B cell (primary cell): ENCODE measurements at regions not wholly inside any gene's neighbourhood (a gene's known extent, or its start where the extent isn't known, plus 50 kb on each side); places are given as distances from the start of the nearest gene placed in this dataset.

Experiments
- ATAC-seq: fragments of 200-7000 bp; cut with Tn5 transposase; one replicate; pipeline ENCODE4 v1.10.0; 2021; ENCODE audit warnings: low read depth, mild to moderate bottlenecking, moderate number of reproducible peaks, moderate library complexity
- CTCF ChIA-PET: fragments of 350-600 bp; sonication (Branson Sonifier 250); formaldehyde crosslinking; loops from one replicate; lab custom pipeline; 2021; ENCODE audit warnings: antibody characterized with exemption, inconsistent platforms; lab: Charles Lee
- POLR2A ChIA-PET: fragments of 350-600 bp; sonication (Branson Sonifier 250); formaldehyde crosslinking; loops from one replicate; lab custom pipeline; 2021; ENCODE audit warnings: antibody characterized with exemption; lab: Charles Lee
- DNase-seq: peaks from one replicate; pipeline ENCODE4 v3.0.0; 2013
- H2AFZ ChIP-seq: 2 replicates; pipeline ENCODE4 v1.6.1; 2012; ENCODE audit warnings: mild to moderate bottlenecking, low read depth, low read length; ENCODE audit not compliant: insufficient read depth, poor library complexity, severe bottlenecking
- H3K27ac ChIP-seq, 2 donors: 1 replicate in 1 of 2; 2 replicates in 1 of 2; pipeline ENCODE4 v1.5.1; 2012 to 2013; ENCODE audit warnings: low read length in 2 of 2, mild to moderate bottlenecking in 2 of 2, moderate library complexity in 1 of 2
- H3K27me3 ChIP-seq, 4 experiments: fragments of 200-600 bp in 1 of 4; sonication (generic) in 1 of 4; replicated peaks in 1 of 4; 1 replicate in 2 of 4; 2 replicates in 2 of 4; pipeline versions ENCODE4 v1.6.1 to v1.7.0; 2013 to 2016; ENCODE audit warnings: low read length in 3 of 4, mild to moderate bottlenecking in 2 of 4, mixed read lengths in 1 of 4, moderate library complexity in 1 of 4; ENCODE audit not compliant: insufficient read depth in 4 of 4, control insufficient read depth in 3 of 4; ENCODE audit errors: control extremely low read depth in 1 of 4
- H3K36me3 ChIP-seq, 2 experiments: replicated peaks in 1 of 2; 1 replicate in 1 of 2; 2 replicates in 1 of 2; pipeline versions ENCODE4 v1.6.1 to v1.7.1; 2013; ENCODE audit warnings: low read length in 1 of 2; ENCODE audit not compliant: insufficient read depth in 2 of 2, control insufficient read depth in 1 of 2; ENCODE audit errors: control extremely low read depth in 1 of 2, extremely low read depth in 1 of 2
- H3K4me1 ChIP-seq, 2 donors: fragments of 200-600 bp in 1 of 2; sonication (generic) in 1 of 2; 1 replicate in 1 of 2; 2 replicates in 1 of 2; pipeline versions ENCODE4 v1.5.1 to v1.6.1; 2013 to 2017; ENCODE audit warnings: low read length in 2 of 2; ENCODE audit not compliant: control insufficient read depth in 2 of 2, insufficient read depth in 2 of 2
- H3K4me2 ChIP-seq: replicated peaks from 2 replicates; pipeline ENCODE3; 2012; ENCODE audit warnings: mild to moderate bottlenecking, low read depth, low read length; ENCODE audit not compliant: poor library complexity, severe bottlenecking
- H3K4me3 ChIP-seq, 5 experiments: fragments of 200-600 bp in 1 of 5; sonication (generic) in 1 of 5; 1 replicate in 3 of 5; 2 replicates in 2 of 5; pipeline versions ENCODE4 v1.5.1 to v1.7.0; 2011 to 2016; ENCODE audit warnings: low read length in 4 of 5, mild to moderate bottlenecking in 4 of 5, low read depth in 2 of 5, control low read depth in 1 of 5, moderate library complexity in 1 of 5; ENCODE audit not compliant: insufficient read depth in 1 of 5; ENCODE audit errors: control extremely low read depth in 1 of 5, extremely low read depth in 1 of 5
- H3K79me2 ChIP-seq: fragments of 200-600 bp; sonication (generic); one replicate; pipeline ENCODE4 v1.6.0; 2016; ENCODE audit warnings: low read length; ENCODE audit not compliant: control insufficient read depth, insufficient read depth
- H3K9ac ChIP-seq: fragments of 200-600 bp; sonication (generic); 2 replicates; pipeline ENCODE4 v1.6.1; 2017; ENCODE audit warnings: mild to moderate bottlenecking, low read length, moderate library complexity
- H3K9me3 ChIP-seq, 3 donors: one replicate each; pipeline versions ENCODE4 v1.6.1 to v1.7.1; 2013; ENCODE audit warnings: low read length in 2 of 3; ENCODE audit not compliant: control insufficient read depth in 2 of 3, insufficient read depth in 1 of 3; ENCODE audit errors: control extremely low read depth in 1 of 3
- H4K20me1 ChIP-seq: 2 replicates; pipeline ENCODE4 v1.6.0; 2012; ENCODE audit warnings: mild to moderate bottlenecking, low read length; ENCODE audit not compliant: insufficient read depth, control insufficient read depth, poor library complexity, severe bottlenecking
- H3K27ac Mint-ChIP-seq: one replicate; pipeline ENCODE4 v1.8.0; 2021; ENCODE audit warnings: mixed read lengths
- H3K27me3 Mint-ChIP-seq: one replicate; pipeline ENCODE4 v1.8.0; 2021; ENCODE audit warnings: mixed read lengths
- H3K4me1 Mint-ChIP-seq: one replicate; pipeline ENCODE4 v1.8.0; 2021; ENCODE audit warnings: mixed read lengths
- H3K4me3 Mint-ChIP-seq: one replicate; pipeline ENCODE4 v1.8.0; 2021; ENCODE audit warnings: mixed read lengths
- H3K9me3 Mint-ChIP-seq: one replicate; pipeline ENCODE4 v1.8.0; 2022; ENCODE audit warnings: mixed read lengths; ENCODE audit not compliant: insufficient read depth
- CTCF ChIP-seq: fragments of 200-600 bp; IDR thresholded peaks from one replicate; pipeline ENCODE4 v1.8.0; 2022; ENCODE audit warnings: antibody characterized with exemption, mild to moderate bottlenecking
- EZH2 ChIP-seq: IDR thresholded peaks from 2 replicates; pipeline ENCODE4 v1.6.1; 2012; ENCODE audit warnings: borderline replicate concordance, low read depth, mild to moderate bottlenecking, moderate library complexity, low read length; ENCODE audit not compliant: insufficient read depth, poor library complexity, severe bottlenecking
- WGBS: methylation state at CpG from one replicate; pipeline ENCODE4 v1.1.5; 2013; ENCODE audit warnings: missing lambda C conversion rate; ENCODE audit not compliant: insufficient coverage; 5-methylcytosine and 5-hydroxymethylcytosine counted together
- intact Hi-C: fragments of 100-400 bp; cut with micrococcal nuclease; formaldehyde crosslinking; loops from one replicate; pipeline ENCODE4 v1.10.0; 2022

GRCh38 chr11:11211186-11211585 lies 141.9 kb downstream of the CSNK2A3 start:
- ChIA-PET CTCF (no interaction called here), POLR2A (no interaction called here)
- intact Hi-C loops: no loop called here
- H3K4me1 Mint-ChIP-seq: no peaks in the 10 kb centered on the region
- no peak overlapping the region for H2AFZ ChIP-seq
- WGBS: 93% methylated on average over 5 of the region's 7 CpGs
- H3K36me3 ChIP-seq: no peaks in the 10 kb centered on the region
- H3K4me3 ChIP-seq: no peak overlapping the region
- no peaks in the 10 kb centered on the region for H3K79me2 ChIP-seq
- H4K20me1 ChIP-seq: no peaks in the 10 kb centered on the region
- H3K9me3 ChIP-seq: no peaks in the 10 kb centered on the region
- no peaks in the 10 kb centered on the region for H3K9me3 Mint-ChIP-seq
- DNase-seq (no peak), ATAC-seq (no peak)
- no peaks in the 10 kb centered on the region for H3K4me1 ChIP-seq
- no peak overlapping the region for H3K27ac Mint-ChIP-seq
- TF ChIP-seq EZH2: no peak
- TF ChIP-seq CTCF: no peak
- no peak overlapping the region for H3K4me2 ChIP-seq
- H3K27me3 ChIP-seq: peaks cover 0 to 3% (median 0%) of the 10 kb centered on the region in 4 experiments
- H3K9ac ChIP-seq: no peak overlapping the region
- no peak overlapping the region for H3K27ac ChIP-seq
- H3K4me3 Mint-ChIP-seq: no peak overlapping the region
- peaks cover 18% of the 10 kb centered on the region for H3K27me3 Mint-ChIP-seq

- CTCF ChIA-PET: no interaction called here
Observed at GRCh38 chr11:11210446-11210845, 142.6 kb downstream of the CSNK2A3 start.

More at GRCh38 chr11:11210446-11210845, 142.6 kb downstream of the CSNK2A3 start:
- Histone ChIP-seq H3K27ac (no peak overlapping the region), H4K20me1 (no peaks in the 10 kb centered on the region), H3K4me3 (no peak overlapping the region), H3K36me3 (no peaks in the 10 kb centered on the region), H3K9me3 (no peaks in the 10 kb centered on the region), H3K4me1 (no peaks in the 10 kb centered on the region), H3K4me2 (no peak overlapping the region), H3K27me3 (peaks cover 0 to 3% (median 0%) of the 10 kb centered on the region in 4 experiments), H3K79me2 (no peaks in the 10 kb centered on the region), H3K9ac (no peak overlapping the region), H2AFZ (no peak overlapping the region)
- Mint-ChIP-seq H3K27ac (no peak overlapping the region), H3K27me3 (peaks cover 17% of the 10 kb centered on the region), H3K4me3 (no peak overlapping the region), H3K9me3 (no peaks in the 10 kb centered on the region), H3K4me1 (no peaks in the 10 kb centered on the region)
- TF ChIP-seq EZH2 (no peak), CTCF (no peak)
- POLR2A ChIA-PET: no interaction called here
- ATAC-seq: no peak
- DNase-seq: no peak
- intact Hi-C loops: no loop called here
- WGBS: no CpG with 5 or more reads among the region's 3 CpGs
